ENCODE measurements at regions not wholly inside any gene's neighbourhood (a gene's known extent, or its start where the extent isn't known, plus 50 kb on each side); places are given as distances from the start of the nearest gene placed in this dataset.
"Not testable (repeated sequence)": the region's sequence is repeated elsewhere in the genome, so short reads cannot be mapped to it uniquely, and the experiment has no call there.

GRCh38 chr11:130551388-130551787 lies 102.9 kb downstream of the ADAMTS15 start:
- Histone ChIP-seq H3K4me3 (ENCODE audit: low read depth, low read length) (no peak overlapping the region), H3K9ac (ENCODE audit: low read depth, low read length) (no peak overlapping the region), H3K27me3 (ENCODE audit: control insufficient read depth, insufficient read depth, low read length) (no peaks in the 10 kb centered on the region; the same call in 1 of the 2 replicates), H3K9me3 (ENCODE audit: control insufficient read depth, insufficient read depth, low read length) (no peaks in the 10 kb centered on the region), H3K36me3 (ENCODE audit: control insufficient read depth, insufficient read depth, low read length) (no peaks in the 10 kb centered on the region), H3K4me1 (ENCODE audit: control insufficient read depth, insufficient read depth, low read length) (0 out of 2 replicates have a peak, but pooled peaks cover 6% of the 10 kb centered on the region), H3K27ac (ENCODE audit: low read depth, low read length) (no peak overlapping the region)

GRCh38 chr11:130553306-130553705 lies 104.9 kb downstream of the ADAMTS15 start:
- Histone ChIP-seq H3K4me1 (ENCODE audit: control insufficient read depth, insufficient read depth, low read length) (0 out of 2 replicates have a peak, but pooled peaks cover 6% of the 10 kb centered on the region), H3K4me3 (ENCODE audit: low read depth, low read length) (no peak overlapping the region), H3K9me3 (ENCODE audit: control insufficient read depth, insufficient read depth, low read length) (no peaks in the 10 kb centered on the region), H3K9ac (ENCODE audit: low read depth, low read length) (no peak overlapping the region), H3K27ac (ENCODE audit: low read depth, low read length) (no peak overlapping the region), H3K36me3 (ENCODE audit: control insufficient read depth, insufficient read depth, low read length) (no peaks in the 10 kb centered on the region), H3K27me3 (ENCODE audit: control insufficient read depth, insufficient read depth, low read length) (no peaks in the 10 kb centered on the region; the same call in 1 of the 2 replicates)

- H3K27me3 ChIP-seq (ENCODE audit: control insufficient read depth, insufficient read depth, low read length), result no peaks in the 10 kb centered on the region
- 0 out of 2 replicates have a peak, but pooled peaks cover 6% of the 10 kb centered on the region for H3K4me1 ChIP-seq (ENCODE audit: control insufficient read depth, insufficient read depth, low read length)
- H3K36me3 ChIP-seq (ENCODE audit: control insufficient read depth, insufficient read depth, low read length), result no peaks in the 10 kb centered on the region
- H3K27ac ChIP-seq (ENCODE audit: low read depth, low read length), result no peak overlapping the region
- no peak overlapping the region for H3K9ac ChIP-seq (ENCODE audit: low read depth, low read length)
- no peak overlapping the region for H3K4me3 ChIP-seq (ENCODE audit: low read depth, low read length)
- H3K9me3 ChIP-seq (ENCODE audit: control insufficient read depth, insufficient read depth, low read length), result no peaks in the 10 kb centered on the region
Observed at GRCh38 chr11:130554241-130555055, 106.0 kb downstream of the ADAMTS15 start.

- H3K36me3 ChIP-seq (ENCODE audit: control insufficient read depth, insufficient read depth, low read length), result no peaks in the 10 kb centered on the region
- 0 out of 2 replicates have a peak, but pooled peaks cover 6% of the 10 kb centered on the region for H3K4me1 ChIP-seq (ENCODE audit: control insufficient read depth, insufficient read depth, low read length)
- no peaks in the 10 kb centered on the region for H3K9me3 ChIP-seq (ENCODE audit: control insufficient read depth, insufficient read depth, low read length)
Observed at GRCh38 chr11:130555251-130555841, 106.9 kb downstream of the ADAMTS15 start.

GRCh38 chr11:130560000-130560780 lies 111.7 kb downstream of the ADAMTS15 start:
- Histone ChIP-seq H3K27me3 (ENCODE audit: control insufficient read depth, insufficient read depth, low read length) (no peaks in the 10 kb centered on the region), H3K4me1 (ENCODE audit: control insufficient read depth, insufficient read depth, low read length) (no peaks in the 10 kb centered on the region), H3K9ac (ENCODE audit: low read depth, low read length) (no peak overlapping the region), H3K36me3 (ENCODE audit: control insufficient read depth, insufficient read depth, low read length) (no peaks in the 10 kb centered on the region), H3K9me3 (ENCODE audit: control insufficient read depth, insufficient read depth, low read length) (no peaks in the 10 kb centered on the region), H3K27ac (ENCODE audit: low read depth, low read length) (peak overlapping the region; percentile 7), H3K4me3 (ENCODE audit: low read depth, low read length) (no peak overlapping the region)

More at GRCh38 chr11:130555251-130555841, 106.9 kb downstream of the ADAMTS15 start:
- Histone ChIP-seq H3K27ac (ENCODE audit: low read depth, low read length) (no peak overlapping the region), H3K27me3 (ENCODE audit: control insufficient read depth, insufficient read depth, low read length) (no peaks in the 10 kb centered on the region), H3K4me3 (ENCODE audit: low read depth, low read length) (no peak overlapping the region), H3K9ac (ENCODE audit: low read depth, low read length) (no peak overlapping the region)

GRCh38 chr11:130560781-130561109 lies 112.3 kb downstream of the ADAMTS15 start:
- Histone ChIP-seq H3K9ac (ENCODE audit: low read depth, low read length) (no peak overlapping the region), H3K27ac (ENCODE audit: low read depth, low read length) (no peak overlapping the region), H3K4me1 (ENCODE audit: control insufficient read depth, insufficient read depth, low read length) (no peaks in the 10 kb centered on the region), H3K27me3 (ENCODE audit: control insufficient read depth, insufficient read depth, low read length) (no peaks in the 10 kb centered on the region), H3K9me3 (ENCODE audit: control insufficient read depth, insufficient read depth, low read length) (no peaks in the 10 kb centered on the region), H3K4me3 (ENCODE audit: low read depth, low read length) (no peak overlapping the region), H3K36me3 (ENCODE audit: control insufficient read depth, insufficient read depth, low read length) (no peaks in the 10 kb centered on the region)

- H3K4me3 ChIP-seq (ENCODE audit: low read depth, low read length), result no peak overlapping the region
- no peak overlapping the region for H3K27ac ChIP-seq (ENCODE audit: low read depth, low read length)
- no peaks in the 10 kb centered on the region for H3K36me3 ChIP-seq (ENCODE audit: control insufficient read depth, insufficient read depth, low read length)
- H3K9ac ChIP-seq (ENCODE audit: low read depth, low read length), result no peak overlapping the region
- H3K27me3 ChIP-seq (ENCODE audit: control insufficient read depth, insufficient read depth, low read length), result no peaks in the 10 kb centered on the region
- H3K4me1 ChIP-seq (ENCODE audit: control insufficient read depth, insufficient read depth, low read length), result no peaks in the 10 kb centered on the region
- H3K9me3 ChIP-seq (ENCODE audit: control insufficient read depth, insufficient read depth, low read length), result no peaks in the 10 kb centered on the region
Observed at GRCh38 chr11:130561441-130561881, 113.0 kb downstream of the ADAMTS15 start.

GRCh38 chr11:130562549-130562948 lies 114.1 kb downstream of the ADAMTS15 start:
- no peak overlapping the region for H3K9ac ChIP-seq (ENCODE audit: low read depth, low read length)
- no peaks in the 10 kb centered on the region for H3K36me3 ChIP-seq (ENCODE audit: control insufficient read depth, insufficient read depth, low read length)
- H3K27me3 ChIP-seq (ENCODE audit: control insufficient read depth, insufficient read depth, low read length), result no peaks in the 10 kb centered on the region
- H3K27ac ChIP-seq (ENCODE audit: low read depth, low read length), result no peak overlapping the region
- H3K9me3 ChIP-seq (ENCODE audit: control insufficient read depth, insufficient read depth, low read length), result no peaks in the 10 kb centered on the region
- no peaks in the 10 kb centered on the region for H3K4me1 ChIP-seq (ENCODE audit: control insufficient read depth, insufficient read depth, low read length)
- H3K4me3 ChIP-seq (ENCODE audit: low read depth, low read length), result no peak overlapping the region

- H3K36me3 ChIP-seq (ENCODE audit: control insufficient read depth, insufficient read depth, low read length); H3K9ac ChIP-seq (ENCODE audit: low read depth, low read length); H3K27ac ChIP-seq (ENCODE audit: low read depth, low read length); H3K27me3 ChIP-seq (ENCODE audit: control insufficient read depth, insufficient read depth, low read length); H3K4me3 ChIP-seq (ENCODE audit: low read depth, low read length); H3K4me1 ChIP-seq (ENCODE audit: control insufficient read depth, insufficient read depth, low read length); H3K9me3 ChIP-seq (ENCODE audit: control insufficient read depth, insufficient read depth, low read length): not testable (repeated sequence)
Observed at GRCh38 chr11:130566360-130566759, 117.9 kb downstream of the ADAMTS15 start.

GRCh38 chr11:130571519-130571918 lies 123.1 kb downstream of the ADAMTS15 start:
- Histone ChIP-seq H3K9me3 (ENCODE audit: control insufficient read depth, insufficient read depth, low read length) (no peaks in the 10 kb centered on the region), H3K4me1 (ENCODE audit: control insufficient read depth, insufficient read depth, low read length) (no peaks in the 10 kb centered on the region), H3K4me3 (ENCODE audit: low read depth, low read length) (no peak overlapping the region), H3K9ac (ENCODE audit: low read depth, low read length) (no peak overlapping the region), H3K27ac (ENCODE audit: low read depth, low read length) (no peak overlapping the region), H3K36me3 (ENCODE audit: control insufficient read depth, insufficient read depth, low read length) (no peaks in the 10 kb centered on the region), H3K27me3 (ENCODE audit: control insufficient read depth, insufficient read depth, low read length) (no peaks in the 10 kb centered on the region)

Measured in HUES48 (cell line).